ENCODE measurements at regions not wholly inside any gene's neighbourhood (a gene's known extent, or its start where the extent isn't known, plus 50 kb on each side); places are given as distances from the start of the nearest gene placed in this dataset.

GRCh38 chr1:56045477-56045876 is 533.9 kb downstream of the PLPP3 start:
- DNase-seq (ENCODE audit: low spot score): no peak
- no peaks in the 10 kb centered on the region for H3K36me3 Mint-ChIP-seq
- peaks cover 3% of the 10 kb centered on the region for H3K9me3 Mint-ChIP-seq
- no peak for ATAC-seq
- H3K4me3 Mint-ChIP-seq: no peak overlapping the region
- no peak overlapping the region for H3K27ac Mint-ChIP-seq
- no peaks in the 10 kb centered on the region for H3K4me1 Mint-ChIP-seq (ENCODE audit: low read depth in 2 of 2)
- peaks cover 0 to 6% of the 10 kb centered on the region in 2 donors for H3K27me3 Mint-ChIP-seq

DNA sequence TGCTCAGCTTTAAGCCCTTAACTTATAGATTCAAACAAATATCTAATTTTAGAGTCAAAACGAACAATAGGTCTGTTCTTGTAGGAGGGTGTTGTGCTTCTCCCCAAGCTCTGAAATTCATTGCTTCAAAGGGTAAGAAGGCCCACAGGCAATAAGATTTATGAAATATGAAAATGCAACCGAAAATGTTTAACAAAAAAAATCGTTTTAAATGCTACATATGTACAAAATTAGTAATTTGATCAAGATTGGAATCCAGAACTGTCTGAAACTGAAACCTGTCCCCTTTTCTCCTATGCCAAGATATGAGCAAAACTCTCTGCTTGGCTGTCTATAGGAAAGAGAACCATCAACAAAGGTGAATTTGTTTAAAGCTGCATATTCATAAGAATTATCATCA is 534.3 kb downstream of the PLPP3 start:
- Mint-ChIP-seq H3K36me3 (no peaks in the 10 kb centered on the region), H3K9me3 (peaks cover 3% of the 10 kb centered on the region), H3K27me3 (peaks cover 0 to 6% of the 10 kb centered on the region in 2 donors), H3K4me1 (ENCODE audit: low read depth in 2 of 2) (no peaks in the 10 kb centered on the region), H3K4me3 (no peak overlapping the region), H3K27ac (no peak overlapping the region)
- ATAC-seq (no peak), DNase-seq (ENCODE audit: low spot score) (no peak)

GRCh38 chr1:56036479-56036878 is 542.9 kb downstream of the PLPP3 start:
- Mint-ChIP-seq H3K27ac (no peak overlapping the region), H3K4me1 (ENCODE audit: low read depth in 2 of 2) (no peaks in the 10 kb centered on the region), H3K27me3 (peaks cover 9% of the 10 kb centered on the region in 2 donors), H3K9me3 (peaks cover 6% of the 10 kb centered on the region), H3K4me3 (no peak overlapping the region), H3K36me3 (no peaks in the 10 kb centered on the region)
- ATAC-seq: no peak
- DNase-seq (ENCODE audit: low spot score): no peak

DNA sequence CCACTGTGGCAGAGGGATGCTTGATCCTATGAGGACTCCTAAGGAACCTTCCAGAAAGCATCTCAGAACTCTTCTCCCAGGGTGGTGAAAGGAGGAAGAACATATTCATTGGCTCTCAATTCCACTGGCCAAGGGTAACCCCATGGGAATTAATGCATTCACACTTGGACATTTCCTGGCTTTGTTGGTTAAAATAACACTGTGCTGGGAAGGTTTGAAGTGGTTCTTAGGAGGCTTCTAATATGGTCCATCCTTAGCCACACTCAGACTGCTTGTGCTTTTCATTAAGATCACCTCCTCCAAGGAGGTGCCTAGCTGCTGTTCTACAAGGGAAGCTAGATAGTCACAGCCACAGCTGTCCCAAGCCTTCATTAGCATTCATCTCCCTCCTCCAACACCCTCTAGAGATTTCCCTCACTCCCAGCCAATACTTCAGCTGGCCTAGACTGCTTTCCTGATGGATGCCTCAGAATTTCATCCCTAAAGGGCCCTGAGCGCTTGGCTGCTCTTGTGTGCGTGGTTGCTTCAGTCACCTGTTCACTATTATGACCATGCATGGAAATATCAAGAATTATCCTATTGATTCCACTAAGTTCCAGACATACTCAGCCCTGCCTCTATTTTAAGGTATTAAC is 544.4 kb downstream of the PLPP3 start:
- Mint-ChIP-seq H3K9me3 (peaks cover 6% of the 10 kb centered on the region), H3K4me3 (no peak overlapping the region), H3K4me1 (ENCODE audit: low read depth in 2 of 2) (no peaks in the 10 kb centered on the region), H3K27ac (no peak overlapping the region), H3K27me3 (peaks cover 9% of the 10 kb centered on the region in 2 donors), H3K36me3 (no peaks in the 10 kb centered on the region)
- DNase-seq (ENCODE audit: low spot score) (no peak), ATAC-seq (no peak)

- no peak for DNase-seq (ENCODE audit: low spot score)
- Mint-ChIP-seq H3K36me3 (no peaks in the 10 kb centered on the region), H3K9me3 (peaks cover 6% of the 10 kb centered on the region), H3K4me1 (ENCODE audit: low read depth in 2 of 2) (no peaks in the 10 kb centered on the region), H3K27me3 (peaks cover 9% of the 10 kb centered on the region in 2 donors), H3K27ac (no peak overlapping the region), H3K4me3 (no peak overlapping the region)
- no peak for ATAC-seq
Observed at GRCh38 chr1:56034222-56034621, 545.1 kb downstream of the PLPP3 start.

DNA sequence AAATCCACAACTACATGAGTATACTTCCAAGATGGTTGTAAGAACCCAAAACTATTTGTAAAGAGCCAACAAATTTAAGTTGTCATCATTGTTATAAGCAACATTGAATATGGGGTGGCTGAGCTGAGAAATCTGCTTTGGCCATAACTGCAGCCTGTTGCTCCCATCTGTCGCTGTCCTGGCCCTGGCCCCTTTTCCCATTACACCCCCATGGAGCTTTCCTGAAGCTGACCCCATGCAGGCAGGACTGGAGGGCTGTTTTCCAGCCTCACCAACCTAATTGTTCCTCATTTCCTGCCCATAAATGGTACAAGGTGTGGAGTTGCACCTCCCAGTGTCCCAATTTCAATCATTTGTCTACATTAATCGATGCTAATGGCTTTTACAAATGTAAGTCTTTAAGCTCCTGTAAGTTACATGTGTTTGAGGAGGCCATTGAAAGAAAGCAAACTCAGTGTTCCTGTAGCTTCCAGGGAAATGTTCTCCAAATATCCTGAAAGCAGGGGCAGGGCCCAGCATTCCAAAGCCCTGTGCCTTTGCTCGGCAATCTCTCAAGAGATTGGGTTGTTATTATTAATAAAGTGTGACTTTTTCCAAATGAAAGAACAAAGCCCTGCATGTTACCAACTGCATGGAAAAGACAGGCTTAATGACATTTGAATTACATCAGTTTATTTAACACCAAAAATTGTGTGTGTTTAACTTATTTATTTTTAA is 545.9 kb downstream of the PLPP3 start:
- H3K4me1 Mint-ChIP-seq (ENCODE audit: low read depth in 2 of 2): no peaks in the 10 kb centered on the region
- peaks cover 2% of the 10 kb centered on the region for H3K9me3 Mint-ChIP-seq
- H3K36me3 Mint-ChIP-seq: no peaks in the 10 kb centered on the region
- no peak for DNase-seq (ENCODE audit: low spot score)
- H3K27me3 Mint-ChIP-seq: peaks cover 4 to 6% of the 10 kb centered on the region in 2 donors
- no peak overlapping the region for H3K27ac Mint-ChIP-seq
- no peak overlapping the region for H3K4me3 Mint-ChIP-seq
- ATAC-seq: no peak

DNA sequence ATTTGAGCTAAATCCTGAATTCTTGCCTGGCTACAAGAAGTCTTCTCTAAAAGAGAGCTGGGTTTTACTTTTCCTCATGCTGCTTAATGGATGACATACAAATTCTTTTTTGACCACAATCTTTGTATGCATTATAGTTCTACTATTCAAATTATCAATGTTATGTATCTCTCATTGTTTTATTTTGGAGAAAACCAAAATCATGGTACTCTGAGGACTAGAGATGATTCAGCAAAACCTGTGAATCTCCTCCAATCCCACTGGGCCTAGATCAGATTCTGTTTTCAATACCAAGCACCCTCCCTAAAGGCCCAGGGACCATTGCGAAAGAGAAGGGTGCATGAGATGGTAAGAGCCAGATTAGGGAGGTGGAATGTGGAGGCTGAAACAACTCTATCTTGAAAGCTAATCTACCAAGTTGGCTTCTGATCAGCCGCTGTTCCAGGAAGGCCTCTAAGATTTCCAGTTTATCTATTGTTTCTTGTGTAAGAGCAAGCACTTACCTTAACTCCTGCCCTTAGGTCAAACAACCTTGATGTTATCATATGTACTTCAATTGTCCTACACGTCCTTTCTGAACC is 547.2 kb downstream of the PLPP3 start:
- Mint-ChIP-seq H3K9me3 (no peaks in the 10 kb centered on the region), H3K4me3 (no peak overlapping the region), H3K27me3 (peaks cover 0 to 8% of the 10 kb centered on the region in 2 donors), H3K36me3 (no peaks in the 10 kb centered on the region), H3K27ac (no peak overlapping the region), H3K4me1 (ENCODE audit: low read depth in 2 of 2) (no peaks in the 10 kb centered on the region)
- DNase-seq (ENCODE audit: low spot score) (no peak), ATAC-seq (no peak)

GRCh38 chr1:56031001-56031400 is 548.4 kb downstream of the PLPP3 start:
- no peaks in the 10 kb centered on the region for H3K9me3 Mint-ChIP-seq
- no peak overlapping the region for H3K4me3 Mint-ChIP-seq
- peaks cover 7 to 8% of the 10 kb centered on the region in 2 donors for H3K27me3 Mint-ChIP-seq
- DNase-seq (ENCODE audit: low spot score) (no peak), ATAC-seq (no peak)
- H3K36me3 Mint-ChIP-seq: no peaks in the 10 kb centered on the region
- H3K4me1 Mint-ChIP-seq (ENCODE audit: low read depth in 2 of 2): no peaks in the 10 kb centered on the region
- H3K27ac Mint-ChIP-seq: no peak overlapping the region

DNA sequence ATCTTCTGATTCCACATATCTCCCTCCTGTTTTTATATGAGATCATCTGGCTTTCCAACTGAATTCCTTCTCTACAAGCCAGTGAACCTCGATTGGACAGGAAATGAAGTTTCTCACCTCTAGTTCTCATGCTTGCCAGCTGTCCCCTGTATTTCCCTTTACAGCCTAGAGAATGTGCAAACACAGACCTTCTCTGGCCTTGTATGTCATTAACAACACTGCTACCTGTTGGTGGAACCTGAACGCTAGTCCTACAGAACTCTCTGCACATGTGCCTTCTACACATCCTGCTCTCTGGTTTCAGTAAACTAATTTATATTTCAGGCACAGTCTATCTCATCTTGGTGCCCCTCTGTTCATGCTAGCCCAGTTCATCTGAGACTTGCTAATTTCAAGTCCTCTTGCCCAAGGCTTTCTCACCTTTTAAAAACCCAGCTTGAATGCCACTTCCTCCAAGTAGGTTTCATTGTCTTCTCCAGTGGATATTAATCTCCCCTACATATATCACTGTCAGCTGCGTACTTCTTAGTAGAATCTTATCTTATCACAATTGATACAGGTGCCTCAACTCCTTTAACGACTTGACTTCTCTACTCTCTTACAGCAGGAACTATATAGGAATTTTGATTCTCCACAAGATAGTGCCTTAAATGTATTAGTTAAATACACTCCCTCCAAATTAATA is 549.9 kb downstream of the PLPP3 start:
- no peaks in the 10 kb centered on the region for H3K9me3 Mint-ChIP-seq
- H3K4me3 Mint-ChIP-seq: no peak overlapping the region
- no peaks in the 10 kb centered on the region for H3K36me3 Mint-ChIP-seq
- peaks cover 8 to 9% of the 10 kb centered on the region in 2 donors for H3K27me3 Mint-ChIP-seq
- ATAC-seq (no peak), DNase-seq (ENCODE audit: low spot score) (no peak)
- no peaks in the 10 kb centered on the region for H3K4me1 Mint-ChIP-seq (ENCODE audit: low read depth in 2 of 2)
- H3K27ac Mint-ChIP-seq: no peak overlapping the region

- Mint-ChIP-seq H3K36me3 (no peaks in the 10 kb centered on the region), H3K4me1 (ENCODE audit: low read depth in 2 of 2) (no peaks in the 10 kb centered on the region), H3K4me3 (no peak overlapping the region), H3K27ac (no peak overlapping the region), H3K9me3 (no peaks in the 10 kb centered on the region), H3K27me3 (peaks cover 8 to 9% of the 10 kb centered on the region in 2 donors)
- no peak for DNase-seq (ENCODE audit: low spot score)
- no peak for ATAC-seq
Observed at GRCh38 chr1:56028911-56029310, 550.5 kb downstream of the PLPP3 start.

GRCh38 chr1:56028244-56028643 is 551.1 kb downstream of the PLPP3 start:
- Mint-ChIP-seq H3K4me1 (ENCODE audit: low read depth in 2 of 2) (no peaks in the 10 kb centered on the region), H3K9me3 (no peaks in the 10 kb centered on the region), H3K4me3 (no peak overlapping the region), H3K27me3 (peaks cover 6 to 9% of the 10 kb centered on the region in 2 donors), H3K27ac (no peak overlapping the region), H3K36me3 (no peaks in the 10 kb centered on the region)
- DNase-seq (ENCODE audit: low spot score) (no peak), ATAC-seq (no peak)

- Mint-ChIP-seq H3K9me3 (peaks cover 3% of the 10 kb centered on the region), H3K27ac (no peak overlapping the region), H3K36me3 (no peaks in the 10 kb centered on the region), H3K4me1 (ENCODE audit: low read depth in 2 of 2) (no peaks in the 10 kb centered on the region), H3K4me3 (no peak overlapping the region), H3K27me3 (peaks cover 3 to 9% of the 10 kb centered on the region in 2 donors)
- DNase-seq (ENCODE audit: low spot score) (no peak), ATAC-seq (no peak)
Observed at GRCh38 chr1:56025942-56026341, 553.4 kb downstream of the PLPP3 start.

- Mint-ChIP-seq H3K27ac (no peak overlapping the region), H3K4me1 (ENCODE audit: low read depth in 2 of 2) (no peaks in the 10 kb centered on the region), H3K9me3 (peaks cover 6% of the 10 kb centered on the region), H3K4me3 (no peak overlapping the region), H3K27me3 (peaks cover 3 to 9% of the 10 kb centered on the region in 2 donors), H3K36me3 (no peaks in the 10 kb centered on the region)
- DNase-seq (ENCODE audit: low spot score) (no peak), ATAC-seq (no peak)
Observed at GRCh38 chr1:56024155-56024554, 555.2 kb downstream of the PLPP3 start.

DNA sequence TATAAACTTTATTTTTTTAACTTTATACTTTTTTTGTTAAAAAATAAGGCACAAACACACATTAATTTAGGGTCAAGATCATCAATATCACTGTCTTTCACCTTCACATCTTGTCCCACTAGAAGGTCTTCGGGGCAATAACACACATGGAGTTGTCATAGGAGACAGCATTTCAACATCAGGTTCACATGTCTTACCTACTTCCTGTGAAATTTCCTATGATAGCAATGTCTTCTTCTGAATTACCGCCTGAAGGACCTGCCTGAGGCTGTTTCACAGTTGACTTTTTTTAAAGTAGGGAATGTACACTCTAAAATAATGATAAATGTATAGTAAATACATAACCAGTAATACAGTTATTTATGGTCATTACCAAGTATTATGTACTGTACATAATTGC is 559.4 kb downstream of the PLPP3 start:
- Mint-ChIP-seq H3K4me1 (ENCODE audit: low read depth in 2 of 2) (no peaks in the 10 kb centered on the region), H3K27me3 (no peaks in the 10 kb centered on the region), H3K9me3 (peaks cover 9% of the 10 kb centered on the region), H3K36me3 (no peaks in the 10 kb centered on the region), H3K4me3 (no peak overlapping the region), H3K27ac (no peak overlapping the region)
- no peak for ATAC-seq
- DNase-seq (ENCODE audit: low spot score): no peak
